ENCODE measurements at regions not wholly inside any gene's neighbourhood (a gene's known extent, or its start where the extent isn't known, plus 50 kb on each side); places are given as distances from the start of the nearest gene placed in this dataset.

GRCh38 chr11:119888119-119888518 lies 159.1 kb upstream of the NECTIN1 start:
- DNase-seq (ENCODE audit: low spot score), result no peak

GRCh38 chr11:119886667-119887230 lies 157.7 kb upstream of the NECTIN1 start:
- no peak for DNase-seq (ENCODE audit: low spot score)

GRCh38 chr11:119885861-119886567 lies 157.0 kb upstream of the NECTIN1 start:
- DNase-seq (ENCODE audit: low spot score), result no peak

GRCh38 chr11:119885067-119885466 lies 156.1 kb upstream of the NECTIN1 start:
- DNase-seq (ENCODE audit: low spot score), result no peak

GRCh38 chr11:119882316-119882715 lies 153.3 kb upstream of the NECTIN1 start:
- no peak for DNase-seq (ENCODE audit: low spot score)

- no peak for DNase-seq (ENCODE audit: low spot score)
Observed at GRCh38 chr11:119880873-119881272, 151.9 kb upstream of the NECTIN1 start.

- DNase-seq (ENCODE audit: low spot score), result no peak
Observed at GRCh38 chr11:119880143-119880542, 151.1 kb upstream of the NECTIN1 start.

- DNase-seq (ENCODE audit: low spot score), result no peak
Observed at GRCh38 chr11:119878990-119879389, 150.0 kb upstream of the NECTIN1 start.

GRCh38 chr11:119876841-119877240 lies 147.8 kb upstream of the NECTIN1 start:
- no peak for DNase-seq (ENCODE audit: low spot score)

- no peak for DNase-seq (ENCODE audit: low spot score)
Observed at GRCh38 chr11:119875841-119876600, 147.0 kb upstream of the NECTIN1 start.

- DNase-seq (ENCODE audit: low spot score), result no peak
Observed at GRCh38 chr11:119874660-119875238, 145.7 kb upstream of the NECTIN1 start.

GRCh38 chr11:119873761-119874421 lies 144.9 kb upstream of the NECTIN1 start:
- DNase-seq (ENCODE audit: low spot score), result no peak

- no peak for DNase-seq (ENCODE audit: low spot score)
Observed at GRCh38 chr11:119872611-119873310, 143.8 kb upstream of the NECTIN1 start.

- DNase-seq (ENCODE audit: low spot score), result no peak
Observed at GRCh38 chr11:119865661-119866156, 136.7 kb upstream of the NECTIN1 start.

- no peak for DNase-seq (ENCODE audit: low spot score)
Observed at GRCh38 chr11:119864836-119865235, 135.8 kb upstream of the NECTIN1 start.

- DNase-seq (ENCODE audit: low spot score), result no peak
Observed at GRCh38 chr11:119863851-119864601, 135.0 kb upstream of the NECTIN1 start.

- no peak for DNase-seq (ENCODE audit: low spot score)
Observed at GRCh38 chr11:119863236-119863635, 134.2 kb upstream of the NECTIN1 start.

- no peak for DNase-seq (ENCODE audit: low spot score)
Observed at GRCh38 chr11:119861160-119861559, 132.2 kb upstream of the NECTIN1 start.

- DNase-seq (ENCODE audit: low spot score), result no peak
Observed at GRCh38 chr11:119860561-119861094, 131.6 kb upstream of the NECTIN1 start.

- DNase-seq (ENCODE audit: low spot score), result no peak
Observed at GRCh38 chr11:119859684-119860083, 130.7 kb upstream of the NECTIN1 start.

All from mesenteric fat pad (tissue), 1 donor.